GM21528 (cell line): ENCODE measurements at regions not wholly inside any gene's neighbourhood (a gene's known extent, or its start where the extent isn't known, plus 50 kb on each side); places are given as distances from the start of the nearest gene placed in this dataset.

Experiments
- ATAC-seq: cut with Tn5 transposase; IDR thresholded peaks from one replicate; pipeline ENCODE4 v1.9.1; 2021; ENCODE audit warnings: mild to moderate bottlenecking, moderate library complexity; ENCODE audit not compliant: unreplicated experiment, low FRiP score

DNA sequence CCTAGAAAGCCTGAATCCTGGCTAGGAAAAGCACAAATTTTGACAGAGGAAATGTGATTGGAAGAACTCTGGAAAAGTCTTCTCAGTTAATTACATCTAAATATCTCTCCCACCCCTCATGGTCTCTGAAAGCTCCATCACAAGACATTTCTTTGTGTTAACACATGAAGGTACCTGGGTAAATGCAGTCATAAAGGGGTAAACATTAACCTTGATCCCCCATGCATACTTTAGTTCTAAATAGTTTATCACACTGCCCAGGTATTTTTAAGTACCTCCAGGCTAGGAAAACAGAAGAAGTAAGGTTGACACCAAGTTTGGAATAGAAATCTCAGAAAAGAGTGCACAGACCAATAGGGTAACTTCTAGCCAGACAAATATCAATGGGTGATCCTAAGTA lies 334.5 kb downstream of the PIK3R1 start:
- ATAC-seq, result no peak

- no peak for ATAC-seq
Observed at GRCh38 chr5:68551436-68551835, 335.9 kb downstream of the PIK3R1 start.

- ATAC-seq, result no peak
Observed at GRCh38 chr5:68554571-68555279, 339.2 kb downstream of the PIK3R1 start.

GRCh38 chr5:68555907-68556681 lies 340.5 kb downstream of the PIK3R1 start:
- ATAC-seq, result no peak

- ATAC-seq, result no peak
Observed at GRCh38 chr5:68557162-68557936, 341.8 kb downstream of the PIK3R1 start.

DNA sequence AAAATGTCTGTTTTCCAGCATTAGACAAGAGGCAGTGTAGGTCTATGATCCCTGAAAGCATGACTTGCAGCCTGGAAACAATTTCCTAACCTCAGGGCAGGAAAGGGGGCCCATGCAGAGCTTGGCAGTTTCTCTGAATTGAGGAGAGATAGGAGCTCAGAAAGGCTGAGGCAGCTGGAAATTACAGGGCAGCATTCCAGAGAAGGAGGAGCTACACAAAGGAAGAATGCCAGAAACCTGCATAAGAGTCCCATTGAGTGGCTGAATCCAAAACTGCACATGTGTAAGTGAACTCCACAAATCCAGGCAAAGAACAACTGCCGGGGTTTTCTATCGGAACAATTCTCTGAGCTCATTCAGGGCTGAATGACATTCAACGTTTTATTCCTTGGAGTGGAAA lies 346.8 kb downstream of the PIK3R1 start:
- ATAC-seq, result no peak

- no peak for ATAC-seq
Observed at GRCh38 chr5:68565427-68565826, 349.9 kb downstream of the PIK3R1 start.

GRCh38 chr5:68576805-68577204 lies 361.2 kb downstream of the PIK3R1 start:
- no peak for ATAC-seq

DNA sequence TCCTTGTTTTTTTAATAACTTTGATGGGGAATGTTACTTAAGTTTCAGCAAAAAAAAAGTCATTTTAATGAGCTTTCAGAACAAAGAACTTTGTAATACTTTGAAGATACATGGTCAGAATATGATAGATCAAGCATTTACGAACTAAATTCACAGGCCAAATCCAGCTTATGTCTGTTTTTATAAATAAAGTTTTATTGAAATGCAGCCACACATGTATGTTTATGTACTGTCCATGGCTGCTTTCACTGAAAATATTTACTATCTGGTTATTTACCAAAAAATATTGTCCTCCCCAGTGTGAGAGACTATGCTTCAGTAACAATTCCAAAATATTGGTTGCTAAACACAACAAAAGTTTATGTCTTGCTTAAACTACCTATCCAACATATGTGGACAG lies 366.7 kb downstream of the PIK3R1 start:
- no peak for ATAC-seq

GRCh38 chr5:68587171-68587570 lies 371.6 kb downstream of the PIK3R1 start:
- no peak for ATAC-seq

DNA sequence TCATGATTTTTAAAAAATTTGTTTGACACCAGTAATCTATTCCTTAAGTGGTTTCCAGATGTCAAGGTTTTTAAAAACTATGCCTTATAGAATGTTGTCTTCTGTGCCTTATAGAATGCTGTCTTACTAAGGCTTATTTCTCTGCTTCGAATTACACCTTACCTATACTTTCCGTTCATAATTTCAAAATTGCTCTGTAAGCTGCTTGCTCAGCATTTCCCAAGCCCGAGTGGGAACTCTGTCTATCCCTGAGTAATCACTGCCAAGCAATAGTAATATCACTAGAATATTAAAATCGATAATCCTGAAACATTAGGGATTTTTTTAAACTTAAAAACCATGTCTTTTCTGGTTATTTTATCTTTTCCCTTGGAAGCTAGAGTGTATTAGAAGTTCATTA lies 376.3 kb downstream of the PIK3R1 start:
- no peak for ATAC-seq

DNA sequence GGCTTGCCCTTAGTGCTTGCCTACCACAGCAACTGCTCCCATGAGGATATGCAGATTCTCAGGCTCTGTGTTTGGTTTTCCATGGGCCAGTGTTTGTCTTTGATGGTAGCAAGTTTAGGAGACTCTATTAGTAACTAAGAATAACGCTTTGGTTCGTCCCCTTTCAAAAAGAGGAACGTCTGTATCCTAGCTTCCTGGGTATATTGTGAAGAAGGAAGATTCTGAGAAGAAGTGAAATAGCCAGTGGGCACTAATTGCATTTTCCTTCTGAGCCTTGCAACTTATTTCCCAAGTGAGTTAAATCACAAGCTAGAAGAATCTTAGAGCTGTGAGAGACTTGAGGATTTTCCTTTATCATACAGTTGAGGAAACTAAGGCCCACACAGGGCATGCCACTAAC lies 376.8 kb downstream of the PIK3R1 start:
- ATAC-seq, result no peak

DNA sequence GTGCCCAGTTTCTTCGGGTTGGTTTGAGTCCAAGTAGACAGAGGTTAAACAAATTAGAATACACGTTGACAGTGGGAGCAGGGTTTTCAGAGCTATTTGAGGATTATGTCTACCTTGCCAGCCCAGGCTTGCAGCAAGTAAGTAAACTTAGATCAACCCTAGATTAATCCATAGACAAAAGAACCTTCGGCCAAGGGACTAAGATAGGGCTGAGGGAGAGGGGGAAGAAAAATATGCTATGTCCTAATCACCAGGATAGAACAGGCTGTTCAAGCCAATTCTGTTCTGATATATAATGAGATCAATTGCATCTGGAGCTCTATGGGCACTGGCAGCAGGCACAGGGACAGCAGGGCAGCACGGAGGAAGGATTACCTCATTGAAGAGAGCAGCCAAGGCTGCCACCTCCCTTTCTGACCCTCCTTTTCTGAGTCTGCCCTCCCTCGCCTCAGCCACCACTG lies 377.7 kb downstream of the PIK3R1 start:
- ATAC-seq, result no peak

DNA sequence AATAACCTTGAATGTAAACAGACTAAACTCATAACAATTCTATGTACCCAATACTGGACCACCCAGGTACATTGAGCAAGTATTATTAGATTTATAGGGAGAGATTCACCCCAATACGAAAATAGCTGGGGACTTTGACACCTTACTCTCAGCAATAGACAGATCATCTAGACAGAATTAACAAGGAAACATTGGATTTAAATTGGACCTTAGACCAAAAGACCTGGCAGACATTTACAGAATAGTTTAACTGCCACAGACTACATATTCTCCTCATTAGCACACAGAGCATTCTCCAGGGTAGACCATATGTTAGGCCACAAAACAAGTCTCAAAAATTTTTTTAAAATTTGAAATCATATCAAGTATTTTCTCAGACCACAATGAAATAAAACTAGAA lies 397.4 kb downstream of the PIK3R1 start:
- no peak for ATAC-seq

DNA sequence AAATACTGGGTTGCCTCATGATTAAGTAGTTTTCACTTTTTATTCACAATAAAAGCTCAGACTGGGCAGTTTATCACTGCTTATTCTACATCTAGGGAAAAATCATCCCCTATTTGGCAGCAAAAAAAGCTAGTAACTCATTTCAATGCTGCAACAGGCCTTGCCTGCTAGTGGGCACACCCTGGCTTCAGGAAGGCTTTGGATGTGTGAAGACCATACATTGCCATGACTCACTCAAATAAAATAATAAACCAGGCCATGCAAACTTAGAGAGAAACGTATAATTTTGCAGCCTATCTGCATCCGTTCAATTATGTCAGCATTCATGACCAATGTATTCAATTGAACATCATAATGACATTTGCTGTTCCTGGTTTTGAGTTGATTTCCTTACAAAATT lies 402.9 kb downstream of the PIK3R1 start:
- ATAC-seq, result no peak

GRCh38 chr5:68627001-68627400 lies 411.4 kb downstream of the PIK3R1 start:
- ATAC-seq, result no peak

GRCh38 chr5:68628082-68628814 lies 412.7 kb downstream of the PIK3R1 start:
- no peak for ATAC-seq

DNA sequence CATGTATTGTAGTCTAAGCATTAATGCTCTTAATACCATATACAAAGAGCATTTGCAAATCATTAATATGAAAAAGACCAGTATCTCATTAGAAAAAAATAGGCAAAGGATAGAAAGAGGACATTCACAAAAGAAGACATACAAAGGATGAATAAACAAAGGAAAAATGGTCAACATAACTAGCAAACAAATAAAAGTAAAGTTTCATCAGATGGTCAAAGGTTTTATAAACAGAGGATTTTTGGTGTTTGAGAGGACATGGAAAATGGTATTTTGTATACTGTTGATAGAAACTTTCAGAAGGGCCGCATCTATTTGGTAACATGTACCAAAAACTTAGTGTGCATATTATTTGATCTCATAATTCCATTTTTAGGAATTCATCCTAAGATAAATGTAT lies 414.8 kb downstream of the PIK3R1 start:
- no peak for ATAC-seq

DNA sequence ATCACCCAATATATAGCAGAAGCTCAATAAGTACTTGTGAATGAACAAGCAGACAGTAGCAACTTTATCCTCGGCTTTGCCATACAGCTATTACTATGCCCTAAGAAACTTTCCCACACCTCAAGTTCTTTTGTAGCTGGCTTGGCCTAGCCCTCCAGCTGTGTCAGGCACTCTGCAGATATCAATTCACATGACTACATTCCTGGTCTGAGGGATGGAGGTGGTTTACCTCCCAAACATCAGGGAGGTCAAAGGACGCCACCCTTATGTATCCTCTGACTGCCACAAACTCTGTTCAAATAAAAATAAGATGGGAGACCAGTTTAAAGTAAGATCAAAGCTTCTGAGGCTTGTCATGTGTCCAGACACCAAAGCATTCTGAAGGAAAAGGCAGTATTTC lies 416.3 kb downstream of the PIK3R1 start:
- no peak for ATAC-seq

GRCh38 chr5:68641211-68641610 lies 425.7 kb downstream of the PIK3R1 start:
- ATAC-seq, result no peak

DNA sequence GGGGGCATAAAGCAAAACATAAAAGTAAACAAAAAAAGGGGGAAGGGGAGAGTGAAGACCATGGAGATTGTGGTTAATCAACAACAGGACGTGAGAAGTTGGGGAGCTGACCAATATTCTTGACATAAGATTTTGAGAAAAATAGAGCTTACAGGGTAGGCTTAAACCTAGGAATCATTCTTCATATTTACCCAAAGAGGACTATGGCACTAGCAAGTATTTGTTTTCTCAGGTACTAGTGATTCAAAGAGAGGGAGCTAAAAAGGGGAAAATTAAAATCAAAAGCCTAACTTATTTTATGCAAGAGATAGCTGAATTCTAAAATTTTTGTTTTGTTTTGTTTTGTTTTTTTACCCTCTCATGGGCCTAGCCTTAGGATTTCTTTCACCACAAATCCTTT lies 427.5 kb downstream of the PIK3R1 start:
- no peak for ATAC-seq
